IPS-20b (cell line): ENCODE measurements at regions not wholly inside any gene's neighbourhood (a gene's known extent, or its start where the extent isn't known, plus 50 kb on each side); places are given as distances from the start of the nearest gene placed in this dataset.
A peak's percentile ranks its signal among the peaks of the same experiment; 100 is the strongest.

ENCODE experiments used
- H3K27ac ChIP-seq: one replicate; pipeline ENCODE4 v1.5.1; 2013; ENCODE audit warnings: low read length
- H3K27me3 ChIP-seq: 2 replicates; pipeline ENCODE4 v1.6.1; 2013; ENCODE audit warnings: mild to moderate bottlenecking, low read length, inconsistent platforms; ENCODE audit not compliant: insufficient read depth
- H3K36me3 ChIP-seq: 2 replicates; pipeline ENCODE4 v1.6.1; 2013; ENCODE audit warnings: low read depth, mild to moderate bottlenecking, inconsistent platforms, low read length, moderate library complexity; ENCODE audit not compliant: insufficient read depth
- H3K4me1 ChIP-seq: 2 replicates; pipeline ENCODE4 v1.6.1; 2013; ENCODE audit warnings: mild to moderate bottlenecking, control low read depth, inconsistent platforms, low read length, moderate library complexity; ENCODE audit not compliant: insufficient read depth
- H3K4me3 ChIP-seq: 2 replicates; pipeline ENCODE4 v1.5.1; 2013; ENCODE audit warnings: mild to moderate bottlenecking, low read length, inconsistent platforms
- H3K9ac ChIP-seq: 2 replicates; pipeline ENCODE4 v1.6.1; 2013; ENCODE audit warnings: low read depth, mild to moderate bottlenecking, inconsistent platforms, low read length, moderate library complexity
- H3K9me3 ChIP-seq: 2 replicates; pipeline ENCODE4 v1.6.1; 2013; ENCODE audit warnings: mild to moderate bottlenecking, low read depth, low read length, inconsistent platforms; ENCODE audit not compliant: insufficient read depth

DNA sequence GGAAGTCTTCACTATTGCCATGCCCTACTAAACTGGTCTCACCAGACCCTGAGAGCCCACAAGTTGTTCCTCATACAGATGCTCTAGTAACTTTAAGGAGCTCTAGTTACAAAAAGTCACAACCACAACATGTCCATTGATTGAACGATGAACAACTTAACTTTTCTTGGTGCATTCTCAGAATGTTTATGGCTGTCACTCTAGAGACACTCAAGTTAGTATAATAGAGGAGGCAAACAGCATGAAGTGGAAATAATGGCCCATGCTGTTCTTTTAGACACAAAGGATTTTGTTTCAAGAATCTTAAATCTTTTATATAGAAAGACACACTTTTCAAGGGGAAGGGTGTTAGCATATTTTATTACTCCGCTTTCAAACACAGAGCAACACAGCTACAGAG lies 934.4 kb downstream of the HACE1 start:
- Histone ChIP-seq H3K36me3 (no peaks in the 10 kb centered on the region), H3K27ac (no peak overlapping the region), H3K4me1 (no peaks in the 10 kb centered on the region), H3K27me3 (no peaks in the 10 kb centered on the region), H3K9ac (no peak overlapping the region), H3K4me3 (no peak overlapping the region), H3K9me3 (peaks cover 8% of the 10 kb centered on the region)

DNA sequence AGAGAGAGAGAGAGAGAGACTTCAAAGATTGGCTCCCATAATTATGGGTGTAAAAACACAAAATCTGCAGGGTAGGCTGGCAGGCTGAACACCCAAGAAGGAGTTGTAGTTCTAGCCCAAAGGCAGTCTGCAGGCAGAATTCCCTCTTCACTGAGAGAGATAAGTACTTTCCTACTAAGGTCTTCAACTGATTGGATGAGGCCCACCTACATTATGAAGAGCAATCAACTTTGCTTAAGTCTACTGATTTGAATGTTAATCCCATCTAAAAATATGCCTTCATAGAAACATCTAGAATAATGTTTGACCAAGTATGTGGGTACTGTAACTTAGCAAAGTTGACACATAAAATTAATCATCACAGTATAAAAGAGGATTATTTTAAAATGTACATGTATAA lies 949.7 kb downstream of the HACE1 start:
- H3K4me3 ChIP-seq = no peak overlapping the region
- no peak overlapping the region for H3K27ac ChIP-seq
- H3K9ac ChIP-seq = no peak overlapping the region
- H3K36me3 ChIP-seq = no peaks in the 10 kb centered on the region
- peaks cover 29% of the 10 kb centered on the region; the same call in 1 of the 2 replicates for H3K27me3 ChIP-seq
- H3K9me3 ChIP-seq = 0 out of 2 replicates have a peak, but pooled peaks cover 3% of the 10 kb centered on the region
- no peaks in the 10 kb centered on the region for H3K4me1 ChIP-seq

DNA sequence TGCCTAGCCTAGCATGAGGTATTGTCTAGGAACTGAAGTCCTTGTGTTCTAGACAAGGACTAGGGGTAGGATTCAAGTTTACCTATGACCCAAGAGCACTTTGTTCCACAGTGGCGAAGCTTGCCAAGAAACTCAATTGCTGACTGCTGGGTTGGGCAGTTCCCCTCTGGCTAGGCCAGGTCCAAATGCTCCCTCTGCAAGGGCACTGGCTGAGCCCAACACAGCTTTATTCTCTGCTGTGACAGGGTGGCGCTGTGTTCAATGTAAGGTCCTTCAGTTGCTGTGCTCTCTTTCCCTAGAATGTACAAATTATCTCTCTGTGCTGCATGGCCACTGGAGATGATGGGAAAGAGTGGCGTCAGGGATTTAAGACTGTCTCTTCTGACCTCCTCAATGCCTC lies 950.8 kb downstream of the HACE1 start:
- Histone ChIP-seq H3K27me3 (peaks cover 38% of the 10 kb centered on the region; the same call in 1 of the 2 replicates), H3K4me3 (no peak overlapping the region), H3K9me3 (0 out of 2 replicates have a peak, but pooled peaks cover 3% of the 10 kb centered on the region), H3K36me3 (no peaks in the 10 kb centered on the region), H3K27ac (no peak overlapping the region), H3K4me1 (no peaks in the 10 kb centered on the region), H3K9ac (no peak overlapping the region)

DNA sequence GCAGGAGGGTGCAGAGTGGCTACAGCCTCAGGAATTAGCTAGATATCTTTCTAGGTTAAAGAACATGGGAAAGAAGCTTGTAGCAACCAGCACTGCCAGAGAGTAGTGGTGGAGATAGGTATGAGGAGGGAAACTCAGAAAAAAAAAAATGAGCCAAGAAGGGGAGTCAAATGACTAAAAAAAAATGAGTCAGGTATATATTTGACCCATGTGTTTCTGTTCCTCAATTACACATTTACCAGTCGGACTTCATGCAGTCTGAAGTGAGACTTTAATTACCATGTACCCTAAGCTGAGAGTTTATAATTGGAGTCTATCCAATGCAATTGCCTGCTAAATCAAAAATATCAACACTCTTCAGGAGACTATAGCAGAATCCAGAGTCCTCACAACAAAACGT lies 964.6 kb downstream of the HACE1 start:
- H3K27ac ChIP-seq = no peak overlapping the region
- no peak overlapping the region for H3K4me3 ChIP-seq
- H3K9ac ChIP-seq = no peak overlapping the region
- no peaks in the 10 kb centered on the region for H3K36me3 ChIP-seq
- H3K4me1 ChIP-seq = no peaks in the 10 kb centered on the region
- H3K27me3 ChIP-seq = no peaks in the 10 kb centered on the region
- no peaks in the 10 kb centered on the region for H3K9me3 ChIP-seq

DNA sequence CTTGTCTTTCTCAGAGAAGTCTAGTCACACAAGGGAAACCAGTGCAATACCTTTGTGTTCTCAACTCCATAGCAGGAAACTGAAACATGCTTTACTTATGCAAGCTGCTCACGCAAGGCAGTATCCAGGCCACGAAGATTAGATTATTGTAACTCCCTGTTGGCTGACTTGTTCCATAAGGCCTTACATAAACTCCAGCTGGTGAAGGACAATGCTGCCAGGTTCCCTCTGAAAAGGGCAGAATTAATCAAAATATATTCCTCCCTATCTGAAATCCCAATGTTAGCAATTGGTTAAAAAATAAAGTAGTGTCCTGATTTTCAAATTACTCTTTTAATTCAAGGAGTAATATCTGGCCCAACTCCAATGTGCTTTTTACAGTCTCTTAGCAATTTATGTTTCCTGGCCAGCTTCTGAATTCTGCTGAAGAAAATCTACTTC lies 966.6 kb downstream of the HACE1 start:
- Histone ChIP-seq H3K27me3 (no peaks in the 10 kb centered on the region), H3K27ac (no peak overlapping the region), H3K4me3 (no peak overlapping the region), H3K4me1 (no peaks in the 10 kb centered on the region), H3K9ac (no peak overlapping the region), H3K9me3 (no peaks in the 10 kb centered on the region), H3K36me3 (no peaks in the 10 kb centered on the region)

DNA sequence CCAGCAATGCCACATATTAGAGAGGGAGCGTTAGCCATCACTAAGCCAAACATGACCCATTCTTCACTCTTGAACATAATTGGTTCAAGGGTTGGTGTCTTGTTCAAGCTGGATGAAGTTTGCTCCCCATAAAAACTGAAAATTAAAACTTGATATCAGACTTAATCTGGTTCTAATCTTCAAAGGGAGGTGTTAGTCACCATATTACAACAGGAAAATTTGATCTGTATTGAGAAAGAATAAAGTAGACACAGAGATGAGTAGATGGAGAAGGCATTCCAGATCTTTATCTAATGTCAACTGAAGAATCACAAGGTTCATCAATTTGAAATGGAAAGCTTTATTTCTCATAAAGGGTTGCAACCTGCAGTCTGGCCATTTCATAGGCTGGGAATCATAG lies 972.8 kb downstream of the HACE1 start:
- Histone ChIP-seq H3K27ac (no peak overlapping the region), H3K9ac (no peak overlapping the region), H3K27me3 (no peaks in the 10 kb centered on the region), H3K36me3 (no peaks in the 10 kb centered on the region), H3K9me3 (no peaks in the 10 kb centered on the region), H3K4me3 (no peak overlapping the region), H3K4me1 (no peaks in the 10 kb centered on the region)

DNA sequence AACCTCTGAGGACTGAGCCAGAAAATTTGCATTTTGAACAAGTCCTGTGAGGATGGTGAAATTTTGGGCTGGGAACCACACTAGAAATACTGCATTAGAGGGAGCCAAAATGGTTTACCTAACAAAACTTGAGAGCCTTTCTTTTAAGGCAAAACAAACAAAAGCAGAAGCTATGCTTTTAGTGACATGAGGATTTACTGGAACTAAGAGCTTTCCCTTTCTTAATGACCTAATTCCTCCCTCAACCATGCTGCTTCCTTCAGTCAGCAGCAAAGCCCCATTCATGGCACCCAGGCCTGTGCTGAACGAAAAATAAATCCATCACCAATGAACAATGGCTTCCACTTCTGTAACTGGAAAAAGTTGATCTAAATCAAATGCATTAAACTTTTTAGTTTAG lies 974.3 kb downstream of the HACE1 start:
- H3K4me1 ChIP-seq = no peaks in the 10 kb centered on the region
- no peaks in the 10 kb centered on the region for H3K36me3 ChIP-seq
- peaks cover 1% of the 10 kb centered on the region; the same call in 1 of the 2 replicates for H3K9me3 ChIP-seq
- no peak overlapping the region for H3K27ac ChIP-seq
- H3K4me3 ChIP-seq = no peak overlapping the region
- no peak overlapping the region for H3K9ac ChIP-seq
- no peaks in the 10 kb centered on the region for H3K27me3 ChIP-seq

DNA sequence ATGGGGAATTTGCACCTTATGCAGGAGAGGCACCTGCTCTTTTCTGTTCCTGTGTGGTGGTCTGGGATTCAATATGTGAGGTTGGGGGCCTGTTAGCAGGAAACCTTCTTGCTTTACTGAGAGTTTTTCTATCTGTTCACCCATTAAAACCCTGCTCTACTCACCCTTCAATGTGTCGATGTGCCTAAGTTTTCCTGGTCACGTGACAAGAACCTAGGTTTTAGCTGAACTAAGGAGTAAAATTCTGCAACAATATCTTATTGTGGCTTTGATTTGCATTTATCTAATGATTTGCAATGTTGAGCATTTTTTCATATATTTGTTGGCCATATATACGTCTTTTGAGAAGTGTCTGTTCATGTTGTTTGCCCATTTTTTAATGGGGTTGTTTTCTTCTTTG lies 979.9 kb downstream of the HACE1 start:
- Histone ChIP-seq H3K9ac (no peak overlapping the region), H3K4me1 (peaks cover 6% of the 10 kb centered on the region; the same call in 1 of the 2 replicates), H3K4me3 (no peak overlapping the region), H3K27me3 (no peaks in the 10 kb centered on the region), H3K9me3 (peaks cover 4% of the 10 kb centered on the region), H3K27ac (no peak overlapping the region), H3K36me3 (no peaks in the 10 kb centered on the region)

DNA sequence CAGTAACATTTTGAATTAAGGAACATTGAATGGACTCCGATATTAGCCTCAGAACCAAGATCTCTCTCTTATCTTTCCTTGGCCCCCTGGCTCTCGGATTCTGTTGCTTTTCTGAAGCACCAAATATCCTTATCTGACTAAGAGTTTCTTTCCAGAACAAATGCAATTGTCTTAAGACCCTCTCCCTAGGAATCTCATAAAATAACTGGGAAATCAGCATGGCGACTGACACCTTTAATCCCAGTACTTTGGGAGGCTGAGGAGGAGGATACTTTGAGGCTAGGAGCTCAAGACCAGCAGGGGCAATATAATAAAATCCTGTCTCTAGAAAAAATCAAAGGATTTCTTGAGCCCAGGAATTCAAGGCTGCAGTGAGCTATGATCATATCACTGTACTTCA lies 984.5 kb downstream of the HACE1 start:
- peaks cover under 1% of the 10 kb centered on the region; the same call in 1 of the 2 replicates for H3K9me3 ChIP-seq
- H3K4me1 ChIP-seq = peaks cover 10% of the 10 kb centered on the region; the same call in 1 of the 2 replicates
- H3K27me3 ChIP-seq = no peaks in the 10 kb centered on the region
- no peak overlapping the region for H3K9ac ChIP-seq
- no peak overlapping the region for H3K27ac ChIP-seq
- H3K4me3 ChIP-seq = no peak overlapping the region
- no peaks in the 10 kb centered on the region for H3K36me3 ChIP-seq

DNA sequence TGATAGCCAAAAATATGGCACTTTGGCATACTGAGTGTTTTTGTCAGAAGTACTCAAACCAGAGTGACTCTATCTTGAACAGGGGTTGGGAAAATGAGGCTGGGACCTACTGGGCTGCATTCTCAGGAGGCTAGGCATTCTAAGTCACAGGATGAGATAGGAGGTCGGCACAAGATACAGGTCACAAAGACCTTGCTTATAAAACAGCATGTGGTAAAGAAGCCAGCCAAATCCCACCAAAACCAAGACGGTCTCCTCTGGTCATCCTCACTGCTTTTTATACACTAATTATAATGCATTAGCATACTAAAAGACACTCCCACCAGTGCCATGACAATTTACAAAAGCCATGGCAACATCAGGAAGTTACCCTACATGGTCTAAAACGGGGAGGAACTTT lies 985.1 kb downstream of the HACE1 start:
- peaks cover 10% of the 10 kb centered on the region; the same call in 1 of the 2 replicates for H3K4me1 ChIP-seq
- H3K36me3 ChIP-seq = no peaks in the 10 kb centered on the region
- no peaks in the 10 kb centered on the region for H3K27me3 ChIP-seq
- no peaks in the 10 kb centered on the region; the same call in 1 of the 2 replicates for H3K9me3 ChIP-seq
- no peak overlapping the region for H3K4me3 ChIP-seq
- no peak overlapping the region for H3K27ac ChIP-seq
- peak overlapping the region; percentile 30; the same call in 1 of the 2 replicates for H3K9ac ChIP-seq

DNA sequence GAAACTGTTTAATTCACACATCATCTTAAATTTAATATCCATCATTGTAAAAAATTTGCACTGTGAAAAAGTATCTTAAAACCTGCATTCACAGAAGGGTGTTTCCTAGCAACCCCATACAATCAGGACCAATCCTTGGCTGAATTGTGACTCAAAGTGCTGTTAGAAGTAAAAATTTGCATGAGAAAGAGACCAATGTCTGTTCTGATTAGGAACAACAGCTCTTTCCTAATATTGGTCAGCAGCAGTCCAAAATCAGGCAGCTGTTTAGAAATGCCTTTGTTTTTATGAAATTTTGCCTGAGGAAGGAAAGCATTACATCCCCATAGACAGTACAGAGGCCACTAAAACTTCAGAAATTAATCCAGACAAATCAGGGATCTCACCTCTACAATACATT lies 987.0 kb downstream of the HACE1 start:
- no peak overlapping the region for H3K27ac ChIP-seq
- no peak overlapping the region; the same call in 1 of the 2 replicates for H3K4me3 ChIP-seq
- H3K36me3 ChIP-seq = no peaks in the 10 kb centered on the region
- no peaks in the 10 kb centered on the region for H3K27me3 ChIP-seq
- H3K9ac ChIP-seq = no peak overlapping the region
- H3K4me1 ChIP-seq = peaks cover 10% of the 10 kb centered on the region; the same call in 1 of the 2 replicates
- H3K9me3 ChIP-seq = no peaks in the 10 kb centered on the region

DNA sequence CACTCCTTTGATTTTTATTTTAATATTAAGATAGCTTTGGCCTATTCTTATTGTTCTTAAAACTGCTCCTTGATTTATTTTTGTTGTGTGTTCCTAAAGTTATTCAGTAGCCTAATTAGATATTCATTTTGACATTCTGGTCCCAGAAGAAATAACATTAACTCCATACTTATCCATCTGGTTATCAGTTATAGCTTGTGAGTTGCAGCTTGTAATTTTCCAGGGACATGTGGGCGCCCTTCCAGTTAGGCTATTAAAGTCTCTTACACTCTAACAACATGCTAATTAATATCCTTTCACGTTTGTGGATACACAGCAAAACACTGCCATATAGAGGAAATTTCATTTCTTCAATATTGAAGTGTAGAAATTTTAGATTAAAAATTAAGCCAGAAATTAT lies 987.5 kb downstream of the HACE1 start:
- Histone ChIP-seq H3K9ac (no peak overlapping the region), H3K4me3 (no peak overlapping the region), H3K9me3 (no peaks in the 10 kb centered on the region), H3K36me3 (no peaks in the 10 kb centered on the region), H3K27me3 (no peaks in the 10 kb centered on the region), H3K4me1 (peaks cover 10% of the 10 kb centered on the region; the same call in 1 of the 2 replicates), H3K27ac (no peak overlapping the region)
